IPS-20b (cell line): ENCODE measurements at regions not wholly inside any gene's neighbourhood (a gene's known extent, or its start where the extent isn't known, plus 50 kb on each side); places are given as distances from the start of the nearest gene placed in this dataset.
A peak's percentile ranks its signal among the peaks of the same experiment; 100 is the strongest.
"Not testable (repeated sequence)": the region's sequence is repeated elsewhere in the genome, so short reads cannot be mapped to it uniquely, and the experiment has no call there.

Experiments used
- H3K27ac ChIP-seq: one replicate; pipeline ENCODE4 v1.5.1; 2013; ENCODE audit warnings: low read length
- H3K27me3 ChIP-seq: 2 replicates; pipeline ENCODE4 v1.6.1; 2013; ENCODE audit warnings: mild to moderate bottlenecking, low read length, inconsistent platforms; ENCODE audit not compliant: insufficient read depth
- H3K36me3 ChIP-seq: 2 replicates; pipeline ENCODE4 v1.6.1; 2013; ENCODE audit warnings: low read depth, mild to moderate bottlenecking, inconsistent platforms, low read length, moderate library complexity; ENCODE audit not compliant: insufficient read depth
- H3K4me1 ChIP-seq: 2 replicates; pipeline ENCODE4 v1.6.1; 2013; ENCODE audit warnings: mild to moderate bottlenecking, control low read depth, inconsistent platforms, low read length, moderate library complexity; ENCODE audit not compliant: insufficient read depth
- H3K4me3 ChIP-seq: 2 replicates; pipeline ENCODE4 v1.5.1; 2013; ENCODE audit warnings: mild to moderate bottlenecking, low read length, inconsistent platforms
- H3K9ac ChIP-seq: 2 replicates; pipeline ENCODE4 v1.6.1; 2013; ENCODE audit warnings: low read depth, mild to moderate bottlenecking, inconsistent platforms, low read length, moderate library complexity
- H3K9me3 ChIP-seq: 2 replicates; pipeline ENCODE4 v1.6.1; 2013; ENCODE audit warnings: mild to moderate bottlenecking, low read depth, low read length, inconsistent platforms; ENCODE audit not compliant: insufficient read depth

- Histone ChIP-seq H3K9ac (no peak overlapping the region), H3K27ac (no peak overlapping the region), H3K4me1 (peaks cover 11% of the 10 kb centered on the region; the same call in 1 of the 2 replicates), H3K36me3 (no peaks in the 10 kb centered on the region), H3K27me3 (no peaks in the 10 kb centered on the region), H3K4me3 (no peak overlapping the region), H3K9me3 (0 out of 2 replicates have a peak, but pooled peaks cover 7% of the 10 kb centered on the region)
Measured at GRCh38 chr3:144586382-144586781, 614.8 kb downstream of the DIPK2A start.

- Histone ChIP-seq H3K27ac (peak overlapping the region; percentile 64), H3K9me3 (no peaks in the 10 kb centered on the region), H3K9ac (peak overlapping the region; percentile 31; the same call in 1 of the 2 replicates)
Measured at GRCh38 chr3:144590854-144591253, 619.2 kb downstream of the DIPK2A start.

DNA sequence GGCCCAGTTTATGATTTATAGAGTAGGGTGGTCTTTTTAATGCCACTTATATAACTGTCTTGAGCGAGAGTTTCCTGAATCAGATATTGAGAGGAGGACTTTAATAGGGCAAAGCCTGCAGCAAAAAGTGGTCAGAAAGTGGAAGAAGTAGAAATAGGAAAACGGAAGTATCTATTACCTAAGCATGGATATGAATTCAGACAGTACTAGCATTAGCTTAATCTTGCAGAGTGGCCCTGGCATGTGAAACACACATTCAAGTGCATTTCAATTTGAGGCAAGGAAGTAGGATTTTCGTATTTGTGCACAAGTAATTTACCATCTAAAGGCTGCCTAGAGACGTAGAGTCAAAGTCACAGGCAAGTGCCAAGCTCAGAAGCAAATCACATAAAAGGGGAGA is 622.3 kb downstream of the DIPK2A start:
- Histone ChIP-seq H3K4me1 (peaks cover 12% of the 10 kb centered on the region; the same call in 1 of the 2 replicates), H3K27ac (no peak overlapping the region), H3K9me3 (peaks cover 18% of the 10 kb centered on the region)

More at GRCh38 chr3:144590854-144591253, 619.2 kb downstream of the DIPK2A start:
- no peaks in the 10 kb centered on the region for H3K27me3 ChIP-seq
- H3K4me3 ChIP-seq = peak overlapping the region; percentile 31; the same call in 1 of the 2 replicates
- peaks cover 12% of the 10 kb centered on the region; the same call in 1 of the 2 replicates for H3K4me1 ChIP-seq
- no peaks in the 10 kb centered on the region for H3K36me3 ChIP-seq

GRCh38 chr3:144620236-144620635 is 648.6 kb downstream of the DIPK2A start:
- H3K9ac ChIP-seq, H3K4me1 ChIP-seq, H3K27ac ChIP-seq, H3K4me3 ChIP-seq, H3K27me3 ChIP-seq, H3K36me3 ChIP-seq, H3K9me3 ChIP-seq: not testable (repeated sequence)

More for the DNA sequence above, 622.3 kb downstream of the DIPK2A start:
- no peak overlapping the region for H3K9ac ChIP-seq
- H3K27me3 ChIP-seq = no peaks in the 10 kb centered on the region
- no peak overlapping the region for H3K4me3 ChIP-seq
- no peaks in the 10 kb centered on the region for H3K36me3 ChIP-seq

GRCh38 chr3:144622845-144623244 is 651.2 kb downstream of the DIPK2A start:
- Histone ChIP-seq H3K27me3 (no peaks in the 10 kb centered on the region), H3K4me3 (no peak overlapping the region), H3K4me1 (0 out of 2 replicates have a peak, but pooled peaks cover 3% of the 10 kb centered on the region), H3K36me3 (no peaks in the 10 kb centered on the region), H3K27ac (no peak overlapping the region), H3K9me3 (no peaks in the 10 kb centered on the region), H3K9ac (no peak overlapping the region)

DNA sequence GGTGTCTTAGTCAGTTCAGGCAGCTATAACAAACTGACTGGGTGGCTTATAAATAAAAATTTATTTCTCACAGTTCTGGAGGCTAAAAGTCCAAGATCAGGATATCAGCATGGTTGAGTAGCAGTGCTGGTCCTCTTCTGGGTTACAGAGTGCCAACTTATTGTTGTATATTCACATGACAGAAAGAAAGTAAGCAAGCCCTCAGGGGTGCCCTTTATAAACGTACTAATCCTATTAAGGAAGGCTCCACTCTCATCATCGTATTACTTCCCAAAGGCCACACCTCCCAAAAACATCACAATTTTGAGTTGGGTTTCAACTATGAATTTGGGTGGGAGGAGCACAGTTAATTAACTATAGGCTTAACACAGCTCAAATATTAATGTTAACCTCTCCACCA is 653.0 kb downstream of the DIPK2A start:
- Histone ChIP-seq H3K27ac (no peak overlapping the region), H3K9me3 (no peaks in the 10 kb centered on the region), H3K9ac (no peak overlapping the region), H3K36me3 (no peaks in the 10 kb centered on the region), H3K4me1 (peaks cover 5% of the 10 kb centered on the region; the same call in 1 of the 2 replicates), H3K4me3 (no peak overlapping the region), H3K27me3 (no peaks in the 10 kb centered on the region)

- Histone ChIP-seq H3K27ac (no peak overlapping the region), H3K27me3 (no peaks in the 10 kb centered on the region), H3K9me3 (no peaks in the 10 kb centered on the region), H3K4me1 (peaks cover 5% of the 10 kb centered on the region; the same call in 1 of the 2 replicates), H3K36me3 (no peaks in the 10 kb centered on the region), H3K9ac (no peak overlapping the region), H3K4me3 (no peak overlapping the region)
Measured at GRCh38 chr3:144626835-144627234, 655.2 kb downstream of the DIPK2A start.

DNA sequence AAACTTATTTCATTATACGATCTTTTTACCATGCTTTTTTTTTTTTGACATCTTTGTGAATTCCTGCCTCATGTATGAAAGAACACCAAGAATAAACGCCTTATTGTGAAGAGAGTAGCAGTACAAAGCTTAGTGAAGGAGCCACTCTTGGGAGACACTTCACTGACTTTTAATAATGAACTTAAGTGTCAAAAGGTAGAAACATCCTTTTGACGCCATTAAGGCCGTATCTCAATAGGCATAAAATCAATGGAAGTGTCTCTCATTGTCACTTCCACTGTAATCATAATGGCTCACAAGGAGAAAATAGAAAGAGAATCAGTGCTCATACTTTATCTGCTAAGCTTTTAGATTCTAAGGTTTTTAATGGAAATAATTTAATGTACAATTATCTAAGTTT is 657.8 kb downstream of the DIPK2A start:
- Histone ChIP-seq H3K9ac (no peak overlapping the region), H3K9me3 (no peaks in the 10 kb centered on the region), H3K27ac (no peak overlapping the region), H3K4me1 (peaks cover 5% of the 10 kb centered on the region; the same call in 1 of the 2 replicates), H3K27me3 (no peaks in the 10 kb centered on the region), H3K36me3 (no peaks in the 10 kb centered on the region), H3K4me3 (no peak overlapping the region)

DNA sequence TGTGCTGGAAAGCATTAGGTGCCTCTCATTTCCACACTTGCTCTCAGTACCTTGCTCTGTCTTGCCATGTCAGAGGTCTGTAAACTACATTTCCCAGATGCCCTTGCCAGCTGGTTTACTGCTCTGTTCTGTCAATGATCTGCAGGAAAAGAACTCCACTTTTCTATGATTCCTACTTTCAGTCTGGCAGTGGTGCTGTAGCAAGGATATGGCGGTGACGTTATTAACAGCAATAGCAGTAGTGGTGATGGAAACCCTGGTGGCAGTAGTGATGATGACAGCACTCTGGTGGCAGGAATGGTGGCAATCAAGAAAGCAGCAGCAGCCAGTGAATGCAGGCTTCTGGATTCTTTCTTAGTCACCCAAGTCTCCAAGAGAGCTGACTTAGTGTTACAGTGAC is 665.2 kb downstream of the DIPK2A start:
- no peaks in the 10 kb centered on the region for H3K9me3 ChIP-seq
- H3K27me3 ChIP-seq = no peaks in the 10 kb centered on the region
- H3K4me3 ChIP-seq = no peak overlapping the region
- H3K36me3 ChIP-seq = no peaks in the 10 kb centered on the region
- H3K27ac ChIP-seq = no peak overlapping the region
- no peak overlapping the region for H3K9ac ChIP-seq
- no peaks in the 10 kb centered on the region for H3K4me1 ChIP-seq

- H3K4me1 ChIP-seq = no peaks in the 10 kb centered on the region
- H3K9ac ChIP-seq = no peak overlapping the region
- no peaks in the 10 kb centered on the region for H3K9me3 ChIP-seq
- H3K36me3 ChIP-seq = no peaks in the 10 kb centered on the region
- H3K27me3 ChIP-seq = no peaks in the 10 kb centered on the region
- H3K27ac ChIP-seq = no peak overlapping the region
- no peak overlapping the region for H3K4me3 ChIP-seq
Measured at GRCh38 chr3:144638009-144638408, 666.4 kb downstream of the DIPK2A start.

GRCh38 chr3:144643771-144644198 is 672.2 kb downstream of the DIPK2A start:
- Histone ChIP-seq H3K36me3 (no peaks in the 10 kb centered on the region), H3K9ac (no peak overlapping the region), H3K27me3 (no peaks in the 10 kb centered on the region), H3K4me1 (peaks cover 12% of the 10 kb centered on the region; the same call in 1 of the 2 replicates), H3K9me3 (no peaks in the 10 kb centered on the region), H3K27ac (no peak overlapping the region), H3K4me3 (no peak overlapping the region)

DNA sequence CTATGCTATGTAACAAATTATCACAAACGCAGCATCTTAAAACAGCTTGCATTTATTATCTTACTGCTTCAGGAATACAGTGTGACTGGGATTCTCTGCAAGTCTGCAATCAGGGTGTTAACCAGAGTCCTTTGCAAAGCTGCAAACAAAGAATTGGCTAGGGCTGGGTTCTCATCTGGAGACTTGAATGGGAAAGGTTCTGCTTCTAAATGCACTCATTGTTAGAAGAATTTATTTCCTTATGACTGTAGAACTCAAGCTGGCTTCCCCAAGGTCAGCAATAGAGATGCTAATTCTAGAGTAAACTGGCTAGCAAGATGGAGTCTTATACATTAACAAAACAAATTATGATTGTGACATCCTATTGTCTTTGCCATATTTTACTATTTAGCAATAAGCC is 673.7 kb downstream of the DIPK2A start:
- Histone ChIP-seq H3K27ac (no peak overlapping the region), H3K36me3 (no peaks in the 10 kb centered on the region), H3K27me3 (no peaks in the 10 kb centered on the region), H3K9ac (no peak overlapping the region), H3K4me3 (no peak overlapping the region), H3K4me1 (peaks cover 12% of the 10 kb centered on the region; the same call in 1 of the 2 replicates), H3K9me3 (no peaks in the 10 kb centered on the region)
